CD4-positive, alpha-beta T cell (primary cell): ENCODE measurements at regions not wholly inside any gene's neighbourhood (a gene's known extent, or its start where the extent isn't known, plus 50 kb on each side); places are given as distances from the start of the nearest gene placed in this dataset.

ENCODE experiments used
- ATAC-seq: fragments of 200-7000 bp; cut with Tn5 transposase; one replicate; pipeline ENCODE4 v1.10.0; 2022; ENCODE audit warnings: mild to moderate bottlenecking; ENCODE audit not compliant: poor library complexity
- CTCF ChIA-PET: fragments of 350-600 bp; sonication (Branson Sonifier 250); formaldehyde crosslinking; loops from one replicate; lab custom pipeline; 2021; ENCODE audit warnings: antibody characterized with exemption, inconsistent platforms; lab: Charles Lee
- POLR2A ChIA-PET: fragments of 350-600 bp; sonication (Branson Sonifier 250); formaldehyde crosslinking; loops from one replicate; lab custom pipeline; 2021; ENCODE audit warnings: antibody characterized with exemption, inconsistent platforms; lab: Charles Lee
- DNase-seq, 14 experiments: peaks; one replicate each; pipeline ENCODE4 v3.0.0-alpha.2; 2013 to 2020; ENCODE audit warnings: mixed read lengths in 2 of 14
- H3K27ac ChIP-seq, 2 donors: one replicate each; pipeline versions ENCODE4 v1.5.1 to v1.7.0; 2013; ENCODE audit warnings: low read length in 2 of 2, low read depth in 1 of 2, mild to moderate bottlenecking in 1 of 2
- H3K27me3 ChIP-seq, 2 experiments: 1 replicate in 1 of 2; 2 replicates in 1 of 2; pipeline versions ENCODE4 v1.6.1 to v1.7.0; 2013; ENCODE audit warnings: low read length in 2 of 2, control low read depth in 1 of 2, mild to moderate bottlenecking in 1 of 2, moderate library complexity in 1 of 2; ENCODE audit not compliant: insufficient read depth in 2 of 2, control insufficient read depth in 1 of 2
- H3K36me3 ChIP-seq: one replicate; pipeline ENCODE4 v1.6.1; 2013; ENCODE audit warnings: low read length, control low read depth; ENCODE audit not compliant: insufficient read depth
- H3K4me1 ChIP-seq: one replicate; pipeline ENCODE4 v1.6.1; 2013; ENCODE audit warnings: low read length, control low read depth; ENCODE audit not compliant: insufficient read depth
- H3K4me3 ChIP-seq: one replicate; pipeline ENCODE4 v1.5.1; 2013; ENCODE audit warnings: mild to moderate bottlenecking, low read length, moderate library complexity
- H3K9me3 ChIP-seq, 2 experiments: 1 replicate in 1 of 2; 2 replicates in 1 of 2; pipeline versions ENCODE4 v1.6.1 to v1.7.0; 2013; ENCODE audit warnings: low read length in 2 of 2, mild to moderate bottlenecking in 2 of 2, control low read depth in 1 of 2, moderate library complexity in 1 of 2; ENCODE audit not compliant: control insufficient read depth in 1 of 2, insufficient read depth in 1 of 2
- H3K27ac Mint-ChIP-seq: one replicate; pipeline ENCODE4 v1.8.0; 2020; ENCODE audit warnings: mixed read lengths
- H3K27me3 Mint-ChIP-seq: one replicate; pipeline ENCODE4 v1.8.0; 2021; ENCODE audit warnings: mixed read lengths
- H3K36me3 Mint-ChIP-seq: one replicate; pipeline ENCODE4 v1.8.0; 2021; ENCODE audit warnings: low read depth, mixed read lengths
- H3K4me1 Mint-ChIP-seq: one replicate; pipeline ENCODE4 v1.8.0; 2021; ENCODE audit warnings: low read depth, mixed read lengths
- H3K4me3 Mint-ChIP-seq: one replicate; pipeline ENCODE4 v1.8.0; 2020; ENCODE audit warnings: mild to moderate bottlenecking, mixed read lengths
- H3K9me3 Mint-ChIP-seq: one replicate; pipeline ENCODE4 v1.8.0; 2020; ENCODE audit warnings: mixed read lengths
- intact Hi-C, 2 experiments: fragments of 100-400 bp; cut with DNase I in 1 of 2; cut with micrococcal nuclease in 1 of 2; formaldehyde crosslinking; loops; one replicate each; pipeline versions ENCODE4 v1.15.1 to v1.9.0; 2023 to 2025; cut with DNase I, micrococcal nuclease
- TF ChIP-seq, protein P1 (sequence below): fragments of 200-600 bp; IDR thresholded peaks from one replicate; pipeline ENCODE4 v1.8.0; 2022; ENCODE audit warnings: antibody characterized with exemption, mild to moderate bottlenecking

DNA sequence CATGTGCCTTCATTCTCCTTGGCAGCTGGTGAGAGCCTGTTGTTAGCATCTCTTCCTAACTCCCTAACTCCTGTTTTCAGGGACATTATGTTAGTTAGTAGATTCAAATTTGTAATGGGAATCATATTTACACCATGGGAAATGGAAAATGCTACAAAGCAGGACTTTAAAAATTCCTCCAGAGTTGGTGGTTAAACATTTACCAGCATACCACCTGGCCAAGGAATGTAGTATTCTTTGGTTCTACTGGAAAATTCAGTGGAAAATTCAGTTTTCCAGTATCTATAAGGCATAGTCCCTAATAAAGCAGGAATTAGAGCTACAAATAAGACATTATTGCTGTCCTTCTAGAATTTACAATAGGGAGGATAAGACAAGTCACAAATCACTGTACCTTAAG lies 291.7 kb downstream of the GPD2 start:
- Histone ChIP-seq H3K4me3 (no peak overlapping the region), H3K4me1 (no peaks in the 10 kb centered on the region), H3K9me3 (no peaks in the 10 kb centered on the region), H3K27ac (no peak overlapping the region), H3K36me3 (no peaks in the 10 kb centered on the region), H3K27me3 (no peaks in the 10 kb centered on the region)
- ChIA-PET POLR2A (no interaction called here), CTCF (interaction anchor here (1.0 kb wide), 1 partner anchor 9 kb away, joined by 5 read pairs; no protein-coding TSS in a partner anchor)
- TF ChIP-seq, protein P1, sequence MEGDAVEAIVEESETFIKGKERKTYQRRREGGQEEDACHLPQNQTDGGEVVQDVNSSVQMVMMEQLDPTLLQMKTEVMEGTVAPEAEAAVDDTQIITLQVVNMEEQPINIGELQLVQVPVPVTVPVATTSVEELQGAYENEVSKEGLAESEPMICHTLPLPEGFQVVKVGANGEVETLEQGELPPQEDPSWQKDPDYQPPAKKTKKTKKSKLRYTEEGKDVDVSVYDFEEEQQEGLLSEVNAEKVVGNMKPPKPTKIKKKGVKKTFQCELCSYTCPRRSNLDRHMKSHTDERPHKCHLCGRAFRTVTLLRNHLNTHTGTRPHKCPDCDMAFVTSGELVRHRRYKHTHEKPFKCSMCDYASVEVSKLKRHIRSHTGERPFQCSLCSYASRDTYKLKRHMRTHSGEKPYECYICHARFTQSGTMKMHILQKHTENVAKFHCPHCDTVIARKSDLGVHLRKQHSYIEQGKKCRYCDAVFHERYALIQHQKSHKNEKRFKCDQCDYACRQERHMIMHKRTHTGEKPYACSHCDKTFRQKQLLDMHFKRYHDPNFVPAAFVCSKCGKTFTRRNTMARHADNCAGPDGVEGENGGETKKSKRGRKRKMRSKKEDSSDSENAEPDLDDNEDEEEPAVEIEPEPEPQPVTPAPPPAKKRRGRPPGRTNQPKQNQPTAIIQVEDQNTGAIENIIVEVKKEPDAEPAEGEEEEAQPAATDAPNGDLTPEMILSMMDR, result no peak
- H3K27ac Mint-ChIP-seq, result no peak overlapping the region
- DNase-seq (no peak), ATAC-seq (no peak)
- no peaks in the 10 kb centered on the region for H3K9me3 Mint-ChIP-seq
- intact Hi-C loops, result no loop called here
- no peaks in the 10 kb centered on the region for H3K4me1 Mint-ChIP-seq
- no peak overlapping the region for H3K4me3 Mint-ChIP-seq
- no peaks in the 10 kb centered on the region for H3K36me3 Mint-ChIP-seq
- peaks cover 7% of the 10 kb centered on the region for H3K27me3 Mint-ChIP-seq

DNA sequence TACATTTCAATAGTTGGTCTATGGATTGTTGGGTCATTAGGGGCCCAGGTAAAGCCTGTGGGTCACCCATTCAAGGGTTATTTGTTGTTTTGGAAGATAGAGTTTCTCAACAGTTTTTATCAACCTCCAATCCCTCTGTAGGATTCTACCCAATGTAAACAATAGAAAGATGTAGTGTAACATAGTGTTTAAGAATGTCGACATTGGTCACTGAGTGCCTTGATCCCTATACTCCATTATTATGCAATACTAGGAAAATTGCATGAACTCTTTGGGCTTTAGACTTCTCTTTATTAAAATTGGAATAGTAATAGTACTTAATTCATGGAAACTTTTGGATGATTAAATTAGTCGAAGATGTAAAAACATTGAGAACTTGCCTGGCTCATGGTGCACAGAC lies 292.1 kb downstream of the GPD2 start:
- Histone ChIP-seq H3K27me3 (no peaks in the 10 kb centered on the region), H3K36me3 (no peaks in the 10 kb centered on the region), H3K4me3 (no peak overlapping the region), H3K9me3 (no peaks in the 10 kb centered on the region), H3K4me1 (no peaks in the 10 kb centered on the region), H3K27ac (no peak overlapping the region)
- ATAC-seq (no peak), DNase-seq (no peak)
- Mint-ChIP-seq H3K4me3 (no peak overlapping the region), H3K4me1 (no peaks in the 10 kb centered on the region), H3K36me3 (no peaks in the 10 kb centered on the region), H3K27ac (no peak overlapping the region), H3K9me3 (no peaks in the 10 kb centered on the region), H3K27me3 (peaks cover 7% of the 10 kb centered on the region)
- CTCF ChIA-PET, result interaction anchor here (1.0 kb wide), 1 partner anchor 9 kb away, joined by 5 read pairs; no protein-coding TSS in a partner anchor
- intact Hi-C loops, result no loop called here
- POLR2A ChIA-PET, result no interaction called here
- TF ChIP-seq, protein P1, result no peak

DNA sequence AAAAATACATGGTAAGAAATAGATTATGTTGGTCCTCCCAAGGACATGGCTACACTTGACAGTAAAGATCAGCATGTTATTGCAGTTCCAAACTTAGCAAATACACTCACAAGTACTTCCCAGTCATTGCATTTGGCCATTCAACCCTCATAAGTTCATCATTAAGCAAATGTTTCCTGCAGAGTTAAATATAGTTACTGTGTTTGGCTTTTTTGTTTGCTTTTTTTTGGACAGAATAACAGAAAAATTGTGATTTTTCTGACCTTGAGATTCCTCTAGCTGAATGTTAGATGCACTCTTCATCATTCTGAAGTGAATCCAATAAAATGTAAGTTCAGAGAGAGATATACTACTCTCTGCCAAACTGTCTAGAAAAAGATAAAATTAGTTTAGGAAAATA lies 295.3 kb downstream of the GPD2 start:
- intact Hi-C loops, result no loop called here
- Mint-ChIP-seq H3K27ac (no peak overlapping the region), H3K27me3 (peaks cover 7% of the 10 kb centered on the region), H3K36me3 (no peaks in the 10 kb centered on the region), H3K4me3 (no peak overlapping the region), H3K9me3 (no peaks in the 10 kb centered on the region), H3K4me1 (no peaks in the 10 kb centered on the region)
- CTCF ChIA-PET, result no interaction called here
- H3K27ac ChIP-seq, result no peak overlapping the region
- no peaks in the 10 kb centered on the region for H3K4me1 ChIP-seq
- DNase-seq (no peak), ATAC-seq (no peak)
- TF ChIP-seq, protein P1, result no peak
- H3K9me3 ChIP-seq, result no peaks in the 10 kb centered on the region
- no peaks in the 10 kb centered on the region for H3K27me3 ChIP-seq
- no peak overlapping the region for H3K4me3 ChIP-seq
- POLR2A ChIA-PET, result no interaction called here
- H3K36me3 ChIP-seq, result no peaks in the 10 kb centered on the region
